Fibroblast of mammary gland (primary cell): ENCODE measurements at regions not wholly inside any gene's neighbourhood (a gene's known extent, or its start where the extent isn't known, plus 50 kb on each side); places are given as distances from the start of the nearest gene placed in this dataset.

Experiments used
- DNase-seq: peaks from one replicate; pipeline ENCODE4 v3.0.0-alpha.2; 2010; ENCODE audit warnings: low read depth
- H3K4me3 ChIP-seq: 2 replicates; pipeline ENCODE4 v1.5.1; 2011; ENCODE audit warnings: low read depth, mild to moderate bottlenecking, low read length, moderate library complexity; ENCODE audit not compliant: control insufficient read depth
- TF ChIP-seq, protein P1 (sequence below): conservative IDR thresholded peaks from 2 replicates; pipeline ENCODE4 v1.5.1; 2011; ENCODE audit warnings: low read depth, low read length, inconsistent platforms; ENCODE audit not compliant: control insufficient read depth, insufficient read depth

DNA sequence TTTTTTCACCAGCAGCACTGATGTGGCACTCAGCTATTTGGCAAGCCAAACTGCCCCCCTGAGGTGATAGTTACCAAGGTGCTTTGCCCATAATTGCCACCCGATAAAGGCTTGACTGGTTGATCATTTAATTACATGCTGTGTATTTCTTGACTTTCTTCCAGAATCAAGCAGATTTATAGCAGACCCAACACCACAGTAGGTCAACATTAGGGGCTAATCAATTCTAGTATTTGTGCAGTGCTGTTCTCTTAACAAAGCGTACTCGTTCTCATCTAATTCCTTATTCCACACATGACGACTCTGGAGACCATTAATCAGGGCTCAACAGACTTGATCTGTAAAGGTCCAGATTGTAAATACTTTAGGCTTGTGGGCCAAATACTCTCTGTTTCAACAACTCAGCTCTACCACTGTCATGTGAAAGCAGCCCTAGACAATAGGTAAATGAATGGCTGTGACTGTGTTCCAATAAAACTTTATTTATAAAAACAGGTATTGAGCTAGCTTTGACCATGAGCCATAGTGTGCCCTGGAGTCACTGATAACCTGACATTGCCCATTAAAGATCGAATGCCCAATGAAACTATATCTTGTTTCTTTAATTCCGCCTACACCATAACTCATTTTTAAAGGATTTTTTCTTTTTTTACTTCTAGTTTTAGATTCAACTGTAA lies 119.1 kb upstream of the TMC3 start:
- no peak overlapping the region for H3K4me3 ChIP-seq
- TF ChIP-seq, protein P1, sequence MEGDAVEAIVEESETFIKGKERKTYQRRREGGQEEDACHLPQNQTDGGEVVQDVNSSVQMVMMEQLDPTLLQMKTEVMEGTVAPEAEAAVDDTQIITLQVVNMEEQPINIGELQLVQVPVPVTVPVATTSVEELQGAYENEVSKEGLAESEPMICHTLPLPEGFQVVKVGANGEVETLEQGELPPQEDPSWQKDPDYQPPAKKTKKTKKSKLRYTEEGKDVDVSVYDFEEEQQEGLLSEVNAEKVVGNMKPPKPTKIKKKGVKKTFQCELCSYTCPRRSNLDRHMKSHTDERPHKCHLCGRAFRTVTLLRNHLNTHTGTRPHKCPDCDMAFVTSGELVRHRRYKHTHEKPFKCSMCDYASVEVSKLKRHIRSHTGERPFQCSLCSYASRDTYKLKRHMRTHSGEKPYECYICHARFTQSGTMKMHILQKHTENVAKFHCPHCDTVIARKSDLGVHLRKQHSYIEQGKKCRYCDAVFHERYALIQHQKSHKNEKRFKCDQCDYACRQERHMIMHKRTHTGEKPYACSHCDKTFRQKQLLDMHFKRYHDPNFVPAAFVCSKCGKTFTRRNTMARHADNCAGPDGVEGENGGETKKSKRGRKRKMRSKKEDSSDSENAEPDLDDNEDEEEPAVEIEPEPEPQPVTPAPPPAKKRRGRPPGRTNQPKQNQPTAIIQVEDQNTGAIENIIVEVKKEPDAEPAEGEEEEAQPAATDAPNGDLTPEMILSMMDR, result no peak
- DNase-seq, result no peak

DNA sequence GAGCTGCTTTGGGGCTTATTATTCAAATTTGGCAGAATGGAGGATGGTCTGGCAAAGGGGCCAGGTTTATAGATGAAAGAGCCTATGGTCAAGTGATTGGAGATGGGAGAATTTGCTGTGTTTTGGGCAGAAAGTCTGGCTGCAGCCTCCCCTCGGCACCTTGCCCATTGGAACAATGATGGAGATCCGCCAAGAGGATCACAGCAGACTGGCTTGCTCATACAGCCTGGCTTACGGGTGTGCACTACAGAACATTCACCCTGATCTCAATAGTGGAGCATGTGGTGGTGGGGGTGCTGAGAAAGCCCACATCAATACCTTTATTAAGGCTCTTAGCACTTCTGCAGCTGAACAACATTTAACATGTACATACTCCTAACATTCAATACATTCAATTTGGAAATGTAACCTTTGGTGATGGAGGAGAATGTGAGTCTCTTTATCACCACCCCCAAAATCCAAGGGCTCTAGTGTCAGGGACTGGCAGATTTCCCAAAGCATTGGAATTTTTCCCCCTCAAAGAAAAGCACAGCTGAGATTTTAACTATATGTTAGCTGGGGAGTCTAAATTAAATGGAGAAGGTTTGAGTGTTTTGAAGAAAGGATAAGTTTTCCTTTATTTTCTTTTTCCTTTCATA lies 118.4 kb upstream of the TMC3 start:
- no peak overlapping the region for H3K4me3 ChIP-seq
- DNase-seq, result peak; percentile 56
- TF ChIP-seq, protein P1, result no peak

- DNase-seq, result peak; percentile 43
- no peak overlapping the region for H3K4me3 ChIP-seq
- TF ChIP-seq, protein P1, result no peak
These were observed 117.5 kb upstream of the TMC3 start for GRCh38 chr15:81491414-81492096.

DNA sequence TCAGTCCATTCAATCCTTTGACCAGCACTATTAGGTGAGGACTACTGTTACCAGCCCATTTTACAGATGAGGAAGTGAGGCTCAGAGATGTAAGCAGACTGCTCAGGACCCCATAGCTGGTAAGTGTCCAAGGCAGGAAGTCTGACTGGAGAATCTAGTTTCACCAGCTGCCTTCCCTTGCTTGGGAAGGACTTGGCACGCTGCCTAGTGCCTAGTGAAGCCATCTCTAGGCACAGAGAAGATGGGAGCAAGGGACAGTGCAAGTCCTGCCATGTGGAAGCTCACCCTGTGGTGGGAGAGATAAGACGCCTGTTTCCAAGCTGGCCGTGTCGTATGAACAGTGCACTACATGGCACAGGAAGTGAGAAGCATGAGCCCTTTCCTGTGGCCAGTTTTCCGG lies 111.8 kb upstream of the TMC3 start:
- TF ChIP-seq, protein P1, result no peak

DNA sequence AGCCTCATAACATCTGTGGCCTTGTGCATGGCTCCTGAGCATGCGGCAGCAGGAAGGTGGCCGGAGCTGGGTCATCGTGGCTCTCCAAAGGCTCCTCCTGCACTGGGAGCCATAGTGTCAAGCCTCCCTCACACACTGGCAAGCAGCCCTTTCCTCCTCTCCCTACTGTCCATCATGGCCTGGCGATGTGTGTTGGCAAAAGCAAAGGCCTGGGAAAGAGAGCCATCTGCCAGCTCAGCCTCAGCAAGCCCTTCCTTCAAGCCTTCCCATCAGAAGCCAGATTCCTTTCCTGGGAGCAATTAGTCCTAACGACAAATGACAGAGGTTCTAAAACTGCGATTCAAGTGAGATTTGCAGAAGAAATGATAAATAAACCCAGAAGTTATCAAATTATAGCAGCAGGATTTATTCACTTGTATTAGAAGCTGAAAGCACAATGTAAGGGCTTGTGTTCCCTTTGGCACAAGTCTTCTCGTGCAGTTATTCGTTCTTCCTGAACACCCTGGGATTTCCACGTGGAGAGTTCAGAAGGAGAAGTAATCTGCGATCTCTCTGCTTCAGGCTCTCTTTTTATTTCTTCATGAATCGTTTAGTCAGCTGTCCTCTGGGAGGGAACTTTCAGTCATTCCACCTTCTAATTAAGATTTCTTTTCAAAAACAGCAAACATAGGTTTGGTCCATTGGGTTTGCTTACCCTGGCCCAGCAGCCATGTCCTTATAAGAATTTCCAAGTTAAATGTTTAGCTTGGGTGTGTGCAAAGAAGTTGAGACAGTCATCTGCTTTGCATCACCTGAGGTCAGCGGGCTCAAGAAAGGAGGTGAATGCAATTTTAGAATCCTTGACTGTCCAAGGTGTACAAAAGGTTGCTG lies 110.3 kb upstream of the TMC3 start:
- TF ChIP-seq, protein P1, result no peak
- no peak for DNase-seq
- H3K4me3 ChIP-seq, result no peak overlapping the region

More for the DNA sequence above, 111.8 kb upstream of the TMC3 start:
- H3K4me3 ChIP-seq, result no peak overlapping the region
- no peak for DNase-seq

GRCh38 chr15:81483496-81483895 lies 109.5 kb upstream of the TMC3 start:
- no peak for DNase-seq

More at GRCh38 chr15:81483496-81483895, 109.5 kb upstream of the TMC3 start:
- TF ChIP-seq, protein P1, result no peak
- no peak overlapping the region for H3K4me3 ChIP-seq
